ENCODE measurements at regions not wholly inside any gene's neighbourhood (a gene's known extent, or its start where the extent isn't known, plus 50 kb on each side); places are given as distances from the start of the nearest gene placed in this dataset.

DNA sequence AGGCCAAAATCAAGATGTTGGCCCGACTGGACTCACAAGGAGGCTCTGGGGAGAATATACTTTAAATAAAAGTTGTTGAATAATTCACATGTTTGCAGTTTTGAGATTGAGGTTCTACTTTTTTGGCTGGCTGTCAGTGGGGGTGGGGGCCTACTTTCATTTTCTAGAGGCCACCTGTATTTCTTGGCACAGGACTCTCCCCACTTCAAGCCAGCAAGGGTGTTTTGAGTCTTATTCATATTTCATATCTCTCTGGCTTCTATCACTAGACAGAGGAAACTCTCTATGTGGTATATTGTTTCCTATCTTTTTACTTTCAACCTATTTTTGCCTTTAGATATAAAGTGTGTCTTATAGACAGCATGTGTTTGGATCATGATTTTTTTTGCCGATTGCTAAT, 266.4 kb downstream of the PRR32 start:
- TF ChIP-seq, protein P1, sequence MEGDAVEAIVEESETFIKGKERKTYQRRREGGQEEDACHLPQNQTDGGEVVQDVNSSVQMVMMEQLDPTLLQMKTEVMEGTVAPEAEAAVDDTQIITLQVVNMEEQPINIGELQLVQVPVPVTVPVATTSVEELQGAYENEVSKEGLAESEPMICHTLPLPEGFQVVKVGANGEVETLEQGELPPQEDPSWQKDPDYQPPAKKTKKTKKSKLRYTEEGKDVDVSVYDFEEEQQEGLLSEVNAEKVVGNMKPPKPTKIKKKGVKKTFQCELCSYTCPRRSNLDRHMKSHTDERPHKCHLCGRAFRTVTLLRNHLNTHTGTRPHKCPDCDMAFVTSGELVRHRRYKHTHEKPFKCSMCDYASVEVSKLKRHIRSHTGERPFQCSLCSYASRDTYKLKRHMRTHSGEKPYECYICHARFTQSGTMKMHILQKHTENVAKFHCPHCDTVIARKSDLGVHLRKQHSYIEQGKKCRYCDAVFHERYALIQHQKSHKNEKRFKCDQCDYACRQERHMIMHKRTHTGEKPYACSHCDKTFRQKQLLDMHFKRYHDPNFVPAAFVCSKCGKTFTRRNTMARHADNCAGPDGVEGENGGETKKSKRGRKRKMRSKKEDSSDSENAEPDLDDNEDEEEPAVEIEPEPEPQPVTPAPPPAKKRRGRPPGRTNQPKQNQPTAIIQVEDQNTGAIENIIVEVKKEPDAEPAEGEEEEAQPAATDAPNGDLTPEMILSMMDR (conservative IDR thresholded peaks at IDR 0.05): no peak
- H3K27ac ChIP-seq: no peak overlapping the region

DNA sequence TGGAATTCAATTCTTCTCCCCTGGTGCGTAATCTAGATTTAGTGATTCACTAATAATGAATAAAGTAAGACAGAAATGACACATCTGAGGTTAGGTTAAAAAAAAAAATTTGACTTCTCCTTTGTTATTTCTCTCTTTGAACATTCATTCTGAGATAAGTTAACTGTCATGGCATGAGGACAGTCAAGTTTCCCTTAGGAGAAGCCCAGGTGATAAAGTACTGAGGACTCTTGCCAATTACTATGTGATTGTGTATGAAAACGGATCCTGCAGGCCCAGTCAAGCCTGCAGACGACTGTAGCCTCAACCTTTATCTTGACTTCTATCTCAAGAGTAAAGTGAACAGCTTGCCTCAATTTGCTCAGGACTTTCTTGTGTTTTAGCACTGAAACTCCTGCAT, 293.2 kb downstream of the PRR32 start:
- no peak overlapping the region for H3K27ac ChIP-seq
- TF ChIP-seq, protein P1 (conservative IDR thresholded peaks at IDR 0.05): no peak

DNA sequence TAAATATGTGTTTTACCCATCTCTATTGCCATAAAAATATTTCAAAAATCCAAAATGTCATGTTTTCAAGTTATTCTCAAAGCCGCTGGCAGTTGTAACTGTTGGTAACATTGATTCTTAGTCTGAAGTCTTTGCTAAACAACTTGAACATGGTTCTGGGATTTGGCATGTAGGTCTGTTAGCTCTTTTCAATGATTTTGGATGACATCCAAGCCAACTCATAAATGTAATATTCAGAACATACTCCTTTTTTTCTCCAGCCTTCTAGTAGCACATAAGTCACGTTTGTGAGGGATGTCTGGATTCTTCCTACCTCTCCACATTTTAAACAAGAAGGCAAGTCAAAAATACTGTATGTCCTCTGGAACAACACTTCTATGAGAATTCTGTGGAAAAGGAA, 305.3 kb downstream of the PRR32 start:
- TF ChIP-seq, protein P1 (conservative IDR thresholded peaks at IDR 0.05): no peak
- H3K27ac ChIP-seq: peak overlapping the region; percentile 49

DNA sequence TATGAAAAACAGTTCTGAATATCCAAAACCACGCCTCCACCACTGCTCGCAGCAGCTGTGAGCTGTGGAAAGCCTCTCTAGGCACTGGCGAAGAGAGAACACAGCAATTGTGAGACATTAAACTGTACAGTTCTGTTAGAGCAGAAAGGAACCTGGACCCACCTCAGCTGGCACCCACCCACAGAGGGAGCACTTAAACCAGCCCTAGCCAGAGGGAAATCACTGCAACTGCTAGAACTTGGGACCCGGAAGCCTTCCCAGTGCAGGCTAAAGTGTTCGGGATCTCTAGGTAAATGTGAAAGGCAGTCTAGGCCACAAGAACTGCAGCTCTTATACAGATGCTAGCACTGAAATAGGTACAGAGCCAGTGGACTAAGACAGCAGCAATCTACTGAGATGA, 308.8 kb downstream of the PRR32 start:
- TF ChIP-seq, protein P1 (conservative IDR thresholded peaks at IDR 0.05): no peak
- H3K27ac ChIP-seq: no peak overlapping the region

DNA sequence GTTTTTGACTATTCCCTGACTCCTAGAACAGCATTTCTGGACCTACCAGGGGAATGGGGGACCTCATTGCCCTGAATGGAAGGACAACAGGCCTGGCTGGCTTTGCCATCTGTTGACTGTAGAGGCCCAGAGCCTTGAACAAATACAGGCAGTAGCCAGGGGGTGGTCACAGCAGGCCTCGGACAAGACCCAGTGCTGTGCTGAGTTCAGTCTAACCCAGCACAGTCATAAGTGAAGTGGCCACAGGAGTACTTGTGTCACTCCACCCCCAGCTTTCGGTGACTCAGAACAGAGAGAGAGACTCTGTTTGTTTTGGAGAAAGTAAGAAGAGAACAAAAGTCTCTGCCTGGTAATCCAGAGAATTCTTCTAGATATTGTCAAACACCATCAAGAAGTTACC, 310.0 kb downstream of the PRR32 start:
- TF ChIP-seq, protein P1 (conservative IDR thresholded peaks at IDR 0.05): no peak
- no peak overlapping the region for H3K27ac ChIP-seq

DNA sequence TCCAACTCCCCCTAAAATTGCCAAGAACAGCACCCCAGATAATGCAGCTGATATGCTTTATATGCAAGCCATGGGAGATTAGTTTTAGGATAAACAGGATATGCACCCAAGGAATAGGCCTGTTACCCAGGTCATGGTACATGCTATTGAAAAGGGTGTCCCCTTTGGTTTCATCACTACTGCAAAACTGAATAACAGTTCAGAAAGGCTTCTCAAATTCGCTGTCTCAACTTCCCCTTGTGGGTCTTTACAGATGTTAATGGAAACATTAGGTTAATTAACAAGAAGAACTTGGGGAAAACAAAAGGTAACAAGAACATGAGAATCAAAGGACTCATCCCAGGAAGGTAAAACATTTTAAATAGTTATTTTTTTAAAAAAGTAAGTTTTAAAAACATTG, 318.7 kb downstream of the PRR32 start:
- H3K27ac ChIP-seq: no peak overlapping the region
- TF ChIP-seq, protein P1 (conservative IDR thresholded peaks at IDR 0.05): no peak

DNA sequence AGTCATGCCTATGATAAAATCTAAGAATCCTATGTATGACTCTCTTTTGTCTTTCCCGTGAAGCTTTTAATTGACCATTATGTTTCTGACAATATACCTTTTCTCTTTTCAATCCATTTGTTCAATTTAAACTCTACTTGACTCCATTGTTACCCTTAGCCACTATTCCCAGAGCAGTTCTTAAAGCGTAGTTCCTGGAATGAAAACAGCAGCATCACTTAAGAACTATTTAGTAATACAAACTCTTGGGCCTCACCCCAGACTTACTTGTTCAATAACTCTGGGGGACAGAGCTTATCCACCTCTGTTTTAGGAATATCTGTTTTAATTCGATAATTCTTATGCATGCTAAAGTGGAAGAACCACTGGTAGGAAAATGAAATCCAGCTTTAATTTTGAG, 358.4 kb downstream of the PRR32 start:
- no peak overlapping the region for H3K27ac ChIP-seq
- TF ChIP-seq, protein P1 (conservative IDR thresholded peaks at IDR 0.05): no peak

DNA sequence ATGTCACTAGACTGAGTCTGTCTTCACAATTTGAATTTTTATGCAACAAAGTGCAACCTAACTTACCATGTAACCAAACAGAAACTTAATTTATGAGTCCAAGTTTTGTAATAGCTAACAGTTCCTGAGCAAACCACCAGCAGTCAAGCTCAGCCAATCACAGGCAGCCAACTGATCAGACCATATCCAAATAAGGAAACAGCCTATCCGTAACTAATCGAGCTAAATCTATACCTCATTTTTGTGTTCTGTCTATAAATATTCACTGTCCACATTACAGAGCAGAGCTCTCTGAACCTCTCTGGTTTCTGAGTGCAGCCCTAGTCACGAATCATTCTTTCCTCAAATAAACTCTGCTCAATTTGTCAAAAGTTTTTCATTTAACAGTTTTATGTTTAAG, 367.6 kb downstream of the PRR32 start:
- H3K27ac ChIP-seq: no peak overlapping the region
- TF ChIP-seq, protein P1 (conservative IDR thresholded peaks at IDR 0.05): no peak

Data from VCaP (cell line).